CD4-positive, alpha-beta T cell treated with Interleukin-15 for 1 hour (primary cell): ENCODE measurements at regions not wholly inside any gene's neighbourhood (a gene's known extent, or its start where the extent isn't known, plus 50 kb on each side); places are given as distances from the start of the nearest gene placed in this dataset.

Experiments used
- DNase-seq: peaks from one replicate; pipeline ENCODE4 v3.0.0-alpha.2; 2020

DNA sequence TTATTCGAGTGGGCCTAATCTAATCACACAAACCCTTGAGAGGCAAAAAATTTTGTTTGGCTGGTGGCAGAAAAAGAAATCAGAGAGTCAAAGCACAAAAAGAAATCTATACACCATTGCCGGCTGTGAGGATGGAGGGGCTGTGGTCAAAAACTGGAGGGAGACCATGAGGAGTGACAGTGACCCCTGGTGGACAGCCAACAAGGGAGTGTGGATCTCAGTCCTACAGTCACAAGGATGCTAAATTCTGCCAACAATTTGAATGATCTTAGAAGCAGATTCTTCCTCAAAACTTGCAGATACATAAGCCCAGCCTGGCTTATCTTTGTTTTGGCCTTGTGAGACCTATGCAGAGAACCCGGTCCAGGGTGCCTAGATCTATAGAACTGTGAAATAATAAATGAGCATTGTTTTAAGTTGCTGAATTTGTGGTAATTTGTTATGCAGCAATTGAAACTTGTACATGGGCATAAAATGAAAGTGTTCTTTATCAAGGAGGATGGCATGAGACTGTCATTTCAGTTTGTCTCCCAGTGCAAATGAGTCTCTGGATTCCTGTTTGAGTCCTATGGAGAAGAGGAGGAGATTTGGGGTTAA is 103.0 kb upstream of the ARHGEF26 start:
- DNase-seq = no peak

DNA sequence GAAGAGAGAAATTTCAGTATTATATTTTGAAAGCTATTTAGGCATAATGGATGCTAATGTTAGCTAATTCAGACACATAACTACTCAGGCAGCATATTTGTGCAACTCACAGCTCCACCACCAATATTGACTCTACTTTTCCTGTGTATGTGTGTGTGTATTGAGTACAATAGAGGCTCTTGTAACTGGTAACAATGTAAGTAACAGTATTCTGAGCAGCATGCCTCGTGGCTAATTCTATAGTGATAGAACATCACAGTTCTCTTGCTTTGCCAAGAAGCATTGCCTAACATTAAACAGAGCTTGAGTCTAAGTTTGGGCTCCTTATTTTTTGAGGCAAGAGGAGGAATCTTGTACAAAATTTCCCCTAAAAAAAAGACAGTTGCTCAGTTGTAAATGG is 98.6 kb upstream of the ARHGEF26 start:
- no peak for DNase-seq

DNA sequence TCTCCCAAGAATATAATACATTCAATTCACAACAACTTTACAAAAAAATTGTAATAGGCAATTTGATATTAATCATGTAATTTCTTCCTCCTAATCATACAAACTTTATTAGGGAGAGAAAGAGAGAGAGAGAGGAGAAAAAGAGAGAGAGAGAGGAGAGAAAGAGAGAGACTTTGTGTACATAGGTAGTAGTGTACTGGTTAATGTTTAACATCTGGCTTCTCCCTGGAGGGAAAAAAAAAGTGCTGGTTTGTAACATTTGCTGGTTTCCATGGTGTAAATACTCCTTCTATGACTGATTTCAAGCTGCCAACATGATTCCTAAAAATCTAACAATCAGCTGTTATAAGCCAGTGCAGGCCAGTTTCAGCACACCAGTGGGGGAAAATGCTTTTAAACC is 98.0 kb upstream of the ARHGEF26 start:
- DNase-seq = no peak

DNA sequence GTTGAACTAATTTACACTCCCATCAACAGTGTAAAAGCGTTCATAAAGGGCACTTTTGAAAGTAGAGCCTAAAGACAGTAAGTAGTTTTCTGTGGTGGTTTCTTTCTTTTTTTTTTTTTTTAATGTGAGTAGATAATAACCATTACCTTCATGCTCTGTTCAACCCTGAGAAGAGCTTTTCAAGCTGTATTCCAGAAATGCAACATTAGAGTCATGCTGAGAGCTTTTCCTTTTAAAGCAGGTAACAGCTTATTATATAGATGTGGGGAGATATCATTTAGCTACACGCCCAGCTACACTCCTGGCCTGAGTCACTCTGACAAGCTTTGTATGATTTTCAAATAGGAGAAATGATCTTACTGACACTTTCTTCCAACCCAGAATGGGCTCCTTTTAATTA is 96.2 kb upstream of the ARHGEF26 start:
- no peak for DNase-seq

GRCh38 chr3:154029926-154030325 is 91.3 kb upstream of the ARHGEF26 start:
- DNase-seq = no peak

DNA sequence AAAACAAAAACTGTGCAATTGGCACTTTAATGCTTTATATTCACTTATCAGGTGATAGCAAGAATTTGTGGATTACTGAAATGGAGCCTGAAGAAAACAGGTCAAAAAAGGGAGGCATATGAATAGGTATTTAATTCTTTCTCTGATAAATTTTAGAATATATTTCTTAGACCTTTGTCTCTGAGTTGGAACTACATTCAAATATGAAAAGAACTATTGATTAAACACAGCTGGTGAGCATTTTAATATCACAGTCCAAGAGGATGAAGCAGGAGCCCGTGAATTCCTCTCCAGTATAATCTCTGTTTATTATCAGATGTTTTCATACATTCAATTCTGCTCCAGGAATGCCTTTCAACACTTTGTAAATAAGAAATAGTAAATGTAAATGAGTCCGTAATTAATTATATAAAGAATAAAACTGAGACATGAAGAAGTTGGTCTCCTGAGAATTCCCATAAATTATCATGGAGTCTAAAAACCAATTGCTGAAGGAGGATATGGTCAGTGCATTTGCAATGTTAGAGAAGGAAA is 86.3 kb upstream of the ARHGEF26 start:
- DNase-seq = no peak

DNA sequence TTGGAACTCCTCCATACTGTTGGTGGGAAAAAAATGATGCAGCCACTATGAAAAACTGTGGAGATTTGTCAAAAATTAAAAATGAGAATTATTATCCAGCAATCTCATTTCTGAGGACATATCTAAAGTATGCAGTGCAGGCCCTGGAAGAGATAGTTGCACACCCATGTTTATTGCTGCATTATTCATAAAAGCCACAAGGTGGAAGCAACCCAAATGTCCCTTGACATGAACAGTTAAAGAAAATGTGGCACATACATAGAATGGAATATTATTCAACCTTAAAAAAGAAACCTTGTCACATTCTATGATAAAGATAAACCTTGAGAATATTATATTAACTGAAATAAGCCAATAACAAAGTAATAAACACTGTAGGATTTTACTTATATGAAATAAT is 80.9 kb upstream of the ARHGEF26 start:
- no peak for DNase-seq

DNA sequence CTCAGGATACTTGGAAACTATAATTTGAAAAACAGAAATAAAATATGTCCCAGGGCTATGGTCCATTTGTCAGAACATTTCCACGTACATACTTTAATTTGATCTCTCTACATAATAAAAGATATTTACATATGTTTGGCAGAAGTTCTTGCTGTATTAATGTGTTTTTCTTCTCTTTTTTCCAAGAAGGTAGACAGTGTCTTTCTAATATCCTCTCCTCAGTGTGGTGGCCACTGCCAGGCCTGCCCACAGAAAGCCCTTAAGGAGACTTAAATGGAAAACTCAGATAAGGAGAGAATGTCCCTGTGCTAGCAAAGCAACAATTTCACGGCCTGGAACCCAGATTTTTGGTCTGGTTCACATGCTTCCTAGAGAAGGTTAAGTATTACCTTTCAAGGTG is 76.5 kb upstream of the ARHGEF26 start:
- DNase-seq = no peak

GRCh38 chr3:154050216-154050615 is 71.0 kb upstream of the ARHGEF26 start:
- no peak for DNase-seq

DNA sequence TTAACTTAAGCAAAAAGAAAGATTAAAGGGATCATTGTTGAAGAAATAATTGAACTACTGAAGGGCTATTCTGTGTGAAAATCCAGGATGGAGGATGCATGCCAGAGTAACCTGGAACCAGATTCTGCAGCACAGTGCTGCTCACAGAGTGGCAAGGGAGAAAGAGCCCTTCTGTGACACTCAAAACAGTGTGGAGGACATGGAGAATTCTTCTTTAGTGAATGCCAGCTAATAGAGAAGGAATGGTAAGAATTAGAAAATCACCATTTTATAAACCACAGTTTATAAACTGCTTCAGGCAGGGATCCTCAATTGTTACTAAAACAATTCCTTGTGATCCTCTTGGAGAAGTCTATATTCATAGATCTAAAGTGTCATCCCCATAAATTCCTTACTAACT is 70.4 kb upstream of the ARHGEF26 start:
- no peak for DNase-seq

- no peak for DNase-seq
Observed at GRCh38 chr3:154059833-154060232, 61.4 kb upstream of the ARHGEF26 start.

- DNase-seq = no peak
Observed at GRCh38 chr3:154060238-154061000, 60.8 kb upstream of the ARHGEF26 start.

DNA sequence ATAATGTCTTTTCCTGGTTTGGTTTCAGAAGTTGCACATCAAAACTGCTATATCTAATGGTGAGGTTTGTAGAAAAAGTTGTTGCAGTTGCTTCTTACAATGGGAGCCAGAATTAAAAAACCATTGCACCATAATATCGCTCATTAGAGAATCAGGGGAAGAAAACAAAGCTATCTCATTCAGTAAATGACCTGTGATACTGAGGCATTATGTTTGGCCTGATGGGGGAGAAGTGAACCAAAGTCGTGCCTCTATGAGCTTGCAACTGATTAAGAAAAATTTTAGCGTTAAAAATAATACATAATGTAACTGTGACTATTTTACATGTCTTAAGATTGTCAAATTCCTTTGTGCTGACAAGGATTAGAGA is 60.2 kb upstream of the ARHGEF26 start:
- no peak for DNase-seq

DNA sequence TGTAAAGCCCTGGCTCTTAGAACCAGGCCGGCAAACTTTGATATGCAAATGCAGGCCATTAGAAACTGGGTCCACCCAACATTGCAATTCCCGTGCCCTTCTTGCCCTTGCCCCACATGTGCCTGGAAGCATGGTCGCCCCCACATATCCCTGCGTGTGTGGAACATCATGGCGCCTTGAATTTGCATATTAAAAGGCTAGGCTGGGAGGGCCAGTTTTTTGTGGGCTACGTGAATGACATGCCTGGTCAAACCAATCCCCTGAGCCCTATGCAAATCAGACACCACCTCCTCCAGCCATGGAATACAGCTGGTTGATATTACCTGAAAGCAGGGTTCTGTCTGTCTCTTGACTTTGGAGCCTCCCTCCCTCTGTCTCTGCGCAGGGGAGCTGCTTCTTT is 58.7 kb upstream of the ARHGEF26 start:
- no peak for DNase-seq

DNA sequence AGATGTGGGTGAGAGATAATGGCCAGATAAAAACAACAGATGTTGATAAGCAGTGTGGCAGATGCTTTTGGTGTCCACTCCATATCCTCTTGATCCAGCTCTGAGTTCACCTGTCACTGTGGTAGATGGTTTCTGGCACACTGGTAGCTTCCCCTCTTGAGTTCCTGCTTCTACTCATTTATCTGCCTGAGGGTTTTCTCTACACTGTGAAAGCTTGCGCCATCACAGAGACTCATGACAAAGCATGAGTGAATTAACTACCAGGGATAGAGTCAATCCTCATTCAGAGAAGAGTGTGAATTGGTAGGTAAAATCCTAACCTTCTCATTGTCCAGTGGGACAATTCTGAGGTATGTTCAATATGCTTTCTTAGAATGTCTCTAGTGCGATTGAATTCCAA is 50.0 kb upstream of the ARHGEF26 start:
- DNase-seq = no peak
